Right lobe of liver (tissue), 6 donors: ENCODE measurements at regions not wholly inside any gene's neighbourhood (a gene's known extent, or its start where the extent isn't known, plus 50 kb on each side); places are given as distances from the start of the nearest gene placed in this dataset.
"Not testable (repeated sequence)": the region's sequence is repeated elsewhere in the genome, so short reads cannot be mapped to it uniquely, and the experiment has no call there.

ENCODE experiments used
- ATAC-seq, 4 donors: fragments of 200-7000 bp; cut with Tn5 transposase; one replicate each; pipeline ENCODE4 v1.9.1; 2020; ENCODE audit warnings: mild to moderate bottlenecking in 4 of 4, moderate library complexity in 4 of 4
- DNase-seq, 3 donors: peaks; one replicate each; pipeline ENCODE4 v3.0.0-alpha.2; 2020
- H3K27ac ChIP-seq, 3 donors: fragments of 200-600 bp; one replicate each; pipeline ENCODE4 v1.8.0; 2022
- H3K27me3 ChIP-seq, 2 donors: fragments of 200-600 bp; one replicate each; pipeline ENCODE4 v1.8.0; 2022
- H3K36me3 ChIP-seq, 4 donors: fragments of 200-600 bp; sonication (generic) in 1 of 4; one replicate each; pipeline versions ENCODE4 v1.5.1 to v1.8.0; 2017 to 2022; ENCODE audit warnings: control low read depth in 1 of 4
- H3K4me1 ChIP-seq, 4 donors: fragments of 200-600 bp; sonication (generic) in 1 of 4; one replicate each; pipeline versions ENCODE4 v1.5.1 to v1.8.0; 2017 to 2022; ENCODE audit warnings: control low read depth in 1 of 4
- H3K4me3 ChIP-seq, 3 donors: fragments of 200-600 bp; one replicate each; pipeline ENCODE4 v1.8.0; 2022
- H3K9me3 ChIP-seq, 4 donors: fragments of 200-600 bp; sonication (generic) in 1 of 4; one replicate each; pipeline versions ENCODE4 v1.5.1 to v1.8.0; 2017 to 2022; ENCODE audit warnings: control low read depth in 1 of 4
- CTCF ChIP-seq, 4 donors: fragments of 200-600 bp in 3 of 4; fragments of 450-650 bp in 1 of 4; IDR thresholded peaks; one replicate each; pipeline versions ENCODE4 v1.5.1 to v1.8.0; 2016 to 2022; ENCODE audit warnings: antibody characterized with exemption in 4 of 4, mild to moderate bottlenecking in 2 of 4
- POLR2A ChIP-seq: fragments of 450-650 bp; IDR thresholded peaks from one replicate; pipeline ENCODE4 v1.6.1; 2017; ENCODE audit warnings: antibody characterized with exemption, mild to moderate bottlenecking
- WGBS: methylation state at CpG from one replicate; pipeline ENCODE4 v1.1.6; 2018; ENCODE audit warnings: low coverage, low lambda C conversion rate; ENCODE audit not compliant: insufficient coverage; ENCODE audit errors: missing lambda C conversion rate; 5-methylcytosine and 5-hydroxymethylcytosine counted together
- intact Hi-C, 2 donors: fragments of 100-400 bp; cut with DNase I; formaldehyde crosslinking; loops; one replicate each; pipeline versions ENCODE4 v1.11.2 to v1.14.1; 2022
- donor health status: DM: no; HTN: yes; CAD: no.
- donor health status: DM: no; HTN: no; CAD: no.
- donor health status: DM: no; HTN: no; CAD: no.
- donor health status: DM: no; HTN: yes; CAD: no.
- donor health status: DM: no; HTN: yes; CAD: no.

- H3K9me3 ChIP-seq, result no peaks in the 10 kb centered on the region
- DNase-seq (no peak), ATAC-seq (no peak)
- intact Hi-C loops, result no loop called here
- H3K27ac ChIP-seq, result no peak overlapping the region
- H3K27me3 ChIP-seq, result no peaks in the 10 kb centered on the region
- H3K4me1 ChIP-seq, result no peaks in the 10 kb centered on the region
- no peaks in the 10 kb centered on the region for H3K36me3 ChIP-seq
- no peak overlapping the region for H3K4me3 ChIP-seq
- TF ChIP-seq POLR2A, result no peak
- no peak for TF ChIP-seq CTCF (IDR thresholded peaks at IDR 0.05)
Measured at GRCh38 chr5:18003312-18003711, 369.1 kb downstream of the TAF11L14 start.

DNA sequence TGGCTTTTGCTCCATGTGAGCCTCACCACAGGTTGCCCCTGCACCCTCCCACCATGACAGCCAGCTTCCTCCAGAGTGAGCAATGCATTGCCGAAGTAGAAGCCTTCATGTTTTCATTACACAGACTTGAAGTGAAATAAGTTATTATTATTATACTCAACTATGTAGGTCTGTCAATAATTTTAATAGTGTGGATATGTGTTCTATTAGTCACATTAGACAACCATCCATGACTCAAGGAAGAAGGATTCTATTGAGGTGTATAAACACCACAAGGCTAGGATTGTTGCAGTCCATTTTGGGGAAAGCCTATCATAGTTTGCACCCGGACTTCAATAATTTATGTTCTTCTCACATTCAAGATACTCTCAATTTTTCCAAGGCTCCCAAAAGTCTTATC lies 369.5 kb downstream of the TAF11L14 start:
- TF ChIP-seq CTCF (IDR thresholded peaks at IDR 0.05), result no peak
- no peak for TF ChIP-seq POLR2A
- no peaks in the 10 kb centered on the region for H3K27me3 ChIP-seq
- no peaks in the 10 kb centered on the region for H3K4me1 ChIP-seq
- no peak overlapping the region for H3K27ac ChIP-seq
- no peaks in the 10 kb centered on the region for H3K9me3 ChIP-seq
- no peak overlapping the region for H3K4me3 ChIP-seq
- 75% methylated on average over 1 of the region's 2 CpGs for WGBS
- ATAC-seq, result no peak
- no peaks in the 10 kb centered on the region for H3K36me3 ChIP-seq
- no peak for DNase-seq
- intact Hi-C loops, result no loop called here

- H3K27me3 ChIP-seq, H3K4me1 ChIP-seq, intact Hi-C loops, DNase-seq, H3K27ac ChIP-seq, ATAC-seq, H3K9me3 ChIP-seq, H3K36me3 ChIP-seq, H3K4me3 ChIP-seq: not testable (repeated sequence)
- 47% methylated on average over 2 of the region's 8 CpGs for WGBS
Measured at GRCh38 chr5:18006235-18006634, 372.0 kb downstream of the TAF11L14 start.

- intact Hi-C loops, result no loop called here
- no peak overlapping the region for H3K27ac ChIP-seq
Measured at GRCh38 chr5:18008940-18009339, 374.7 kb downstream of the TAF11L14 start.

DNA sequence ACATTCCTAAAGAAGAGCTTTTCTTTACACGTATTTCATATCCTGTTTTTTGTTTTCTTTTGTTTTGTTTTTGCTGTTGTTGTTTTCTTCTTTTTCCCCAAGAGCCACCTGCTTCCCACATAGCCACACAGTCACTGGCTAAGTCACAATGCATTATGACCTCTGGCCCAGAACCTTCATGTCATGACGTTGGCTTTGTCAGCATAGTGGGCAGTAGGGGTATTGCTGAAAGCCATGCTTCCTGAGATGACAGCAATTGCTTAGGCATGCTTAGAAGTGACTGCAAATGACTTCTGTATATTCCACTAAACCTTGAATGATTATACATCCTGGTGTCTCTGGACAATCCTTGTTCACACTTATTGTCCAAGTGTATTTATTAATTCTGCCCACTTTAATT lies 375.8 kb downstream of the TAF11L14 start:
- Histone ChIP-seq H3K4me3 (no peak overlapping the region), H3K4me1 (no peaks in the 10 kb centered on the region), H3K9me3 (no peaks in the 10 kb centered on the region), H3K27me3 (no peaks in the 10 kb centered on the region), H3K27ac (no peak overlapping the region), H3K36me3 (no peaks in the 10 kb centered on the region)
- no peak for DNase-seq
- intact Hi-C loops, result no loop called here
- no peak for ATAC-seq
- TF ChIP-seq POLR2A (no peak), CTCF (IDR thresholded peaks at IDR 0.05) (no peak)
- WGBS, result 31% methylated on average over 2 of the region's 2 CpGs

More at GRCh38 chr5:18008940-18009339, 374.7 kb downstream of the TAF11L14 start:
- DNase-seq (no peak), ATAC-seq (no peak)
- H3K36me3 ChIP-seq, result no peaks in the 10 kb centered on the region
- no peaks in the 10 kb centered on the region for H3K4me1 ChIP-seq
- TF ChIP-seq POLR2A, result no peak
- H3K9me3 ChIP-seq, result no peaks in the 10 kb centered on the region
- H3K27me3 ChIP-seq, result no peaks in the 10 kb centered on the region
- H3K4me3 ChIP-seq, result no peak overlapping the region

DNA sequence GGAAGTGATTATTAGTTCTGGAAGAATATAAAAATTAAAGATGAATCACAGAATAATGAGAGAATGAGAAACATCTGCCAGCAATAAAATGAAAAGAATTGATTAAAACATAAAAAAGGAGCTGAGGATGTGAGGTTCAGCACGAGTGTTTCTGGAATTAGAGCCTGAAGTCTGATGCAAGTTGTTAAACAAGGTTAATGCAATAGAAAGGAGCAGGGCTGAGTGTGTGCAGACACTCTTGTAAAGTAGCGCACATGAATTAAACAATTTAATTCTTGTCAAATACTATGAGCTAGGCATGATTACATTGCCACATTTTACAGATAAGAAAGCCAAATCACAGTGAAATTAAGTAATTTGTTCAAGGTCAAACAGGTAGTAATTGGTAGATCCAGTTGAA lies 384.2 kb downstream of the TAF11L14 start:
- no peak for ATAC-seq
- Histone ChIP-seq H3K4me1 (no peaks in the 10 kb centered on the region), H3K4me3 (no peak overlapping the region), H3K27ac (no peak overlapping the region), H3K36me3 (no peaks in the 10 kb centered on the region), H3K27me3 (no peaks in the 10 kb centered on the region), H3K9me3 (no peaks in the 10 kb centered on the region)
- DNase-seq, result no peak
- TF ChIP-seq POLR2A (no peak), CTCF (IDR thresholded peaks at IDR 0.05) (no peak)
- intact Hi-C loops, result no loop called here
- WGBS, result 25% methylated on average over 2 of the region's 2 CpGs
